ENCODE measurements at regions not wholly inside any gene's neighbourhood (a gene's known extent, or its start where the extent isn't known, plus 50 kb on each side); places are given as distances from the start of the nearest gene placed in this dataset.

DNA sequence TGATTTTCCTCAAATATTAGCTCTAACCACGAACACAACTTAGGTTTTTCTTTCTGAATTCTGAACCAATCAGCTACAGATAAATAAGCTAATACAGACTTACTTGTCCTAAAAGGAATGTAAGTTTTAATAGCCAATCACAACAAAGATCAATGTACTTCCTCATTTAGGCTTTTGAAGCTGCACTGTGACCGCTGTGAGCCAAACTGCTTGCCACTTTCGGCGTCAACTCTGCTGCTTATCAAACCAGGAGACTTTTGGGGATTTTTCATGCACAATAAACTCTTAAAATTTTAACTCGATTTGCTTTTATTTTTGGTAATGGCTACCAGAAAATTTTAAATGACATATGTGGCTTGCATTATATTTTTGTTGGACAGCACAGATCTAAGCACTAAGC lies 92.5 kb downstream of the TMPRSS5 start:
- Histone ChIP-seq H3K27me3 (ENCODE audit: control insufficient read depth, insufficient read depth, low read length) (no peaks in the 10 kb centered on the region), H2AK9ac (replicated peaks; ENCODE audit: low read depth, low read length, poor library complexity) (no peak overlapping the region), H2AK5ac (ENCODE audit: low read depth, low read length) (no peak overlapping the region), H3K4me2 (ENCODE audit: low read depth, low read length) (no peak overlapping the region), H2BK20ac (ENCODE audit: low read depth, low read length) (no peak overlapping the region), H4K8ac (ENCODE audit: low read depth in 2 of 2, low read length in 2 of 2) (no peak overlapping the region), H3K14ac (replicated peaks; ENCODE audit: low read depth, low read length) (no peak overlapping the region), H4K20me1 (ENCODE audit: insufficient read depth, low read length) (no peaks in the 10 kb centered on the region), H3K9me1 (ENCODE audit: insufficient read depth, low read length) (no peaks in the 10 kb centered on the region), H3K9ac (ENCODE audit: low read depth, low read length) (no peak overlapping the region), H4K5ac (ENCODE audit: low read depth, low read length) (no peak overlapping the region), H2BK120ac (ENCODE audit: low read depth, low read length) (no peak overlapping the region), H2AFZ (replicated peaks; ENCODE audit: low read length, poor library complexity) (no peak overlapping the region), H3K9me3 (ENCODE audit: control insufficient read depth, insufficient read depth, low read length) (no peaks in the 10 kb centered on the region), H3K4me3 (ENCODE audit: insufficient read depth, low read depth, low read length) (no peak overlapping the region), H3K23ac (ENCODE audit: low read depth, low read length) (no peak overlapping the region), H2BK5ac (ENCODE audit: low read depth, low read length, poor library complexity, severe bottlenecking) (no peak overlapping the region), H2BK15ac (ENCODE audit: low read depth, low read length) (no peak overlapping the region), H3K27ac (ENCODE audit: insufficient read depth, low read length) (no peak overlapping the region), H3K79me1 (ENCODE audit: low read depth in 1 of 2, low read length in 2 of 2) (no peaks in the 10 kb centered on the region), H3K4ac (ENCODE audit: low read depth, low read length) (no peak overlapping the region), H3K18ac (ENCODE audit: low read depth, low read length) (no peak overlapping the region), H3K36me3 (ENCODE audit: control insufficient read depth, insufficient read depth, low read length) (no peaks in the 10 kb centered on the region), H4K91ac (ENCODE audit: insufficient read depth, low read depth, low read length) (no peak overlapping the region), H3K56ac (ENCODE audit: extremely low read depth, insufficient read depth, low read length) (no peak overlapping the region), H3K4me1 (ENCODE audit: control insufficient read depth, insufficient read depth, low read length) (no peaks in the 10 kb centered on the region)
- no peak for DNase-seq
- no peak for ATAC-seq (ENCODE audit: low read depth)
- intact Hi-C loops (cut with micrococcal nuclease) (no loop called here), dilution Hi-C loops (cut with HindIII; ENCODE audit: low sequenced_read_pairs, unreplicated experiment) (no loop called here), in situ Hi-C loops (cut with MboI; ENCODE audit: low sequenced_read_pairs) (no loop called here)
- TF ChIP-seq MAFK (IDR thresholded peaks at IDR 0.05; ENCODE audit: low read depth, low read length) (no peak), CHD1 (IDR thresholded peaks at IDR 0.05; ENCODE audit: low read depth, low read length) (no peak), POLR2A (IDR thresholded peaks at IDR 0.05; ENCODE audit: low read depth, low read length) (no peak)
- no TSS peak for BruUV-seq (replicated peaks)
- ChIA-PET POLR2A (ENCODE audit: unreplicated experiment) (interaction anchor here (0.5 kb wide), 1 partner anchor 32 kb away, joined by 18 read pairs; no protein-coding TSS in a partner anchor), CTCF (interaction anchor here (0.6 to 1.0 kb wide), 2 partner anchors 19 to 117 kb away, joined by 3 read pairs; no protein-coding TSS in a partner anchor)
- WGBS, 2 experiments (ENCODE audit: extremely low coverage in 2 of 2, insufficient read length in 1 of 2), result 55% methylated on average over 2 of the region's 5 CpGs; no CpG with 5 or more reads in 1 of the 2 experiments

Measured in IMR-90 (cell line).